ENCODE measurements at regions not wholly inside any gene's neighbourhood (a gene's known extent, or its start where the extent isn't known, plus 50 kb on each side); places are given as distances from the start of the nearest gene placed in this dataset.

- no peak for DNase-seq
Observed at GRCh38 chrX:20364238-20364637, 97.5 kb upstream of the RPS6KA3 start.

GRCh38 chrX:20363275-20363674 lies 96.6 kb upstream of the RPS6KA3 start:
- DNase-seq = no peak

- peak; percentile 84 for DNase-seq
Observed at GRCh38 chrX:20362268-20363267, 95.9 kb upstream of the RPS6KA3 start.

- no peak for DNase-seq
Observed at GRCh38 chrX:20361890-20362262, 95.2 kb upstream of the RPS6KA3 start.

GRCh38 chrX:20361081-20361889 lies 94.6 kb upstream of the RPS6KA3 start:
- DNase-seq = no peak

GRCh38 chrX:20355187-20355586 lies 88.5 kb upstream of the RPS6KA3 start:
- DNase-seq = no peak

GRCh38 chrX:20354505-20354904 lies 87.8 kb upstream of the RPS6KA3 start:
- no peak for DNase-seq

- no peak for DNase-seq
Observed at GRCh38 chrX:20352935-20353336, 86.2 kb upstream of the RPS6KA3 start.

GRCh38 chrX:20352504-20352903 lies 85.8 kb upstream of the RPS6KA3 start:
- no peak for DNase-seq

GRCh38 chrX:20350596-20350995 lies 83.9 kb upstream of the RPS6KA3 start:
- DNase-seq = no peak

GRCh38 chrX:20348139-20348538 lies 81.4 kb upstream of the RPS6KA3 start:
- no peak for DNase-seq

- DNase-seq = no peak
Observed at GRCh38 chrX:20347481-20347880, 80.8 kb upstream of the RPS6KA3 start.

- no peak for DNase-seq
Observed at GRCh38 chrX:20333672-20334071, 67.0 kb upstream of the RPS6KA3 start.

GRCh38 chrX:20330545-20330944 lies 63.8 kb upstream of the RPS6KA3 start:
- no peak for DNase-seq

- no peak for DNase-seq
Observed at GRCh38 chrX:20329435-20329834, 62.7 kb upstream of the RPS6KA3 start.

GRCh38 chrX:20325786-20326388 lies 59.2 kb upstream of the RPS6KA3 start:
- DNase-seq = no peak

- DNase-seq = no peak
Observed at GRCh38 chrX:20322887-20323286, 56.2 kb upstream of the RPS6KA3 start.

- DNase-seq = no peak
Observed at GRCh38 chrX:20320461-20321159, 53.9 kb upstream of the RPS6KA3 start.

GRCh38 chrX:20319054-20319453 lies 52.3 kb upstream of the RPS6KA3 start:
- no peak for DNase-seq

GRCh38 chrX:20317873-20318272 lies 51.2 kb upstream of the RPS6KA3 start:
- no peak for DNase-seq

All from NCI-H774 (cell line).